ENCODE measurements at regions not wholly inside any gene's neighbourhood (a gene's known extent, or its start where the extent isn't known, plus 50 kb on each side); places are given as distances from the start of the nearest gene placed in this dataset.

GRCh38 chr4:137384476-137384875 is 147.8 kb downstream of the PCDH18 start:
- Mint-ChIP-seq H3K27ac (ENCODE audit: unreplicated experiment) (no peak overlapping the region), H3K27me3 (ENCODE audit: unreplicated experiment) (no peaks in the 10 kb centered on the region), H3K9me3 (ENCODE audit: unreplicated experiment) (no peaks in the 10 kb centered on the region), H3K4me1 (ENCODE audit: low read depth, unreplicated experiment) (no peaks in the 10 kb centered on the region), H3K36me3 (ENCODE audit: unreplicated experiment) (no peaks in the 10 kb centered on the region), H3K4me3 (ENCODE audit: unreplicated experiment) (no peak overlapping the region)
- TF ChIP-seq, protein P1, sequence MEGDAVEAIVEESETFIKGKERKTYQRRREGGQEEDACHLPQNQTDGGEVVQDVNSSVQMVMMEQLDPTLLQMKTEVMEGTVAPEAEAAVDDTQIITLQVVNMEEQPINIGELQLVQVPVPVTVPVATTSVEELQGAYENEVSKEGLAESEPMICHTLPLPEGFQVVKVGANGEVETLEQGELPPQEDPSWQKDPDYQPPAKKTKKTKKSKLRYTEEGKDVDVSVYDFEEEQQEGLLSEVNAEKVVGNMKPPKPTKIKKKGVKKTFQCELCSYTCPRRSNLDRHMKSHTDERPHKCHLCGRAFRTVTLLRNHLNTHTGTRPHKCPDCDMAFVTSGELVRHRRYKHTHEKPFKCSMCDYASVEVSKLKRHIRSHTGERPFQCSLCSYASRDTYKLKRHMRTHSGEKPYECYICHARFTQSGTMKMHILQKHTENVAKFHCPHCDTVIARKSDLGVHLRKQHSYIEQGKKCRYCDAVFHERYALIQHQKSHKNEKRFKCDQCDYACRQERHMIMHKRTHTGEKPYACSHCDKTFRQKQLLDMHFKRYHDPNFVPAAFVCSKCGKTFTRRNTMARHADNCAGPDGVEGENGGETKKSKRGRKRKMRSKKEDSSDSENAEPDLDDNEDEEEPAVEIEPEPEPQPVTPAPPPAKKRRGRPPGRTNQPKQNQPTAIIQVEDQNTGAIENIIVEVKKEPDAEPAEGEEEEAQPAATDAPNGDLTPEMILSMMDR (IDR thresholded peaks at IDR 0.05; ENCODE audit: partially characterized antibody, unreplicated experiment): no peak
- no peak for DNase-seq

GRCh38 chr4:137378821-137379220 is 153.5 kb downstream of the PCDH18 start:
- Mint-ChIP-seq H3K36me3 (ENCODE audit: unreplicated experiment) (no peaks in the 10 kb centered on the region), H3K27ac (ENCODE audit: unreplicated experiment) (no peak overlapping the region), H3K4me1 (ENCODE audit: low read depth, unreplicated experiment) (no peaks in the 10 kb centered on the region), H3K9me3 (ENCODE audit: unreplicated experiment) (no peaks in the 10 kb centered on the region), H3K27me3 (ENCODE audit: unreplicated experiment) (no peaks in the 10 kb centered on the region), H3K4me3 (ENCODE audit: unreplicated experiment) (no peak overlapping the region)
- DNase-seq: no peak
- TF ChIP-seq, protein P1 (IDR thresholded peaks at IDR 0.05; ENCODE audit: partially characterized antibody, unreplicated experiment): no peak

DNA sequence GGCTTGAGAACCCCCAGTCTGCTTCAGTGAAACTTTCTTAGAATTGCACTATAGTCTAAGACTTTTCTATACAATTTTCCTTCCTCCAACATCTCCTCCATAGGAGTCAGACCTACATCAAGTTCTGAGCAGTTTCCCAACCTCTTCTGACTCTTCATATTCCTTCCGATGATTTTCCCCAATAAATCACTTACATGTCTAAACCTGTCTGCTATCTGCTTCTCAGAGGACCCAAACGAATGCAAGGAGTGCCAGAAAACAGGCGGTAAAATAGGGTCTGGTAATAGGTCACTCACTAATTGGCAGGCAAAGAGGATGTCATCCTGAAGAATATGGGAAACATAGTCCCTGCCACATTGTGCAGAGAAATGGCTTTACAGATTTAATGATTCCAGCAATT is 153.9 kb downstream of the PCDH18 start:
- DNase-seq: no peak
- Mint-ChIP-seq H3K27me3 (ENCODE audit: unreplicated experiment) (no peaks in the 10 kb centered on the region), H3K27ac (ENCODE audit: unreplicated experiment) (no peak overlapping the region), H3K4me1 (ENCODE audit: low read depth, unreplicated experiment) (no peaks in the 10 kb centered on the region), H3K9me3 (ENCODE audit: unreplicated experiment) (no peaks in the 10 kb centered on the region), H3K4me3 (ENCODE audit: unreplicated experiment) (no peak overlapping the region), H3K36me3 (ENCODE audit: unreplicated experiment) (no peaks in the 10 kb centered on the region)
- TF ChIP-seq, protein P1 (IDR thresholded peaks at IDR 0.05; ENCODE audit: partially characterized antibody, unreplicated experiment): no peak

GRCh38 chr4:137376312-137376711 is 156.0 kb downstream of the PCDH18 start:
- H3K4me3 Mint-ChIP-seq (ENCODE audit: unreplicated experiment): no peak overlapping the region
- H3K36me3 Mint-ChIP-seq (ENCODE audit: unreplicated experiment): no peaks in the 10 kb centered on the region
- no peaks in the 10 kb centered on the region for H3K9me3 Mint-ChIP-seq (ENCODE audit: unreplicated experiment)
- no peaks in the 10 kb centered on the region for H3K27me3 Mint-ChIP-seq (ENCODE audit: unreplicated experiment)
- DNase-seq: no peak
- H3K27ac Mint-ChIP-seq (ENCODE audit: unreplicated experiment): no peak overlapping the region
- no peaks in the 10 kb centered on the region for H3K4me1 Mint-ChIP-seq (ENCODE audit: low read depth, unreplicated experiment)
- TF ChIP-seq, protein P1 (IDR thresholded peaks at IDR 0.05; ENCODE audit: partially characterized antibody, unreplicated experiment): no peak

- H3K36me3 Mint-ChIP-seq (ENCODE audit: unreplicated experiment): no peaks in the 10 kb centered on the region
- no peak overlapping the region for H3K27ac Mint-ChIP-seq (ENCODE audit: unreplicated experiment)
- H3K4me1 Mint-ChIP-seq (ENCODE audit: low read depth, unreplicated experiment): no peaks in the 10 kb centered on the region
- DNase-seq: no peak
- H3K27me3 Mint-ChIP-seq (ENCODE audit: unreplicated experiment): no peaks in the 10 kb centered on the region
- H3K4me3 Mint-ChIP-seq (ENCODE audit: unreplicated experiment): no peak overlapping the region
- TF ChIP-seq, protein P1 (IDR thresholded peaks at IDR 0.05; ENCODE audit: partially characterized antibody, unreplicated experiment): no peak
- H3K9me3 Mint-ChIP-seq (ENCODE audit: unreplicated experiment): no peaks in the 10 kb centered on the region
Observed at GRCh38 chr4:137375111-137375850, 157.0 kb downstream of the PCDH18 start.

Data from glutamatergic neuron (in vitro differentiated cells).